ENCODE measurements at regions not wholly inside any gene's neighbourhood (a gene's known extent, or its start where the extent isn't known, plus 50 kb on each side); places are given as distances from the start of the nearest gene placed in this dataset.

- H3K23ac ChIP-seq (ENCODE audit: low read depth, low read length), result no peak overlapping the region
- dilution Hi-C loops (cut with HindIII; ENCODE audit: low sequenced_read_pairs, unreplicated experiment) (no loop called here), intact Hi-C loops (cut with micrococcal nuclease) (loop anchor here (5.0 kb wide), 2 partner anchors 495 to 955 kb away; no protein-coding TSS in a partner anchor), in situ Hi-C loops (cut with MboI; ENCODE audit: low sequenced_read_pairs) (no loop called here)
- no peak overlapping the region for H3K4ac ChIP-seq (ENCODE audit: low read depth, low read length)
- H3K4me2 ChIP-seq (ENCODE audit: low read depth, low read length), result no peak overlapping the region
- H2BK15ac ChIP-seq (ENCODE audit: low read depth, low read length), result no peak overlapping the region
- no peak overlapping the region for H2BK5ac ChIP-seq (ENCODE audit: low read depth, low read length, poor library complexity, severe bottlenecking)
- DNase-seq (no peak), ATAC-seq (ENCODE audit: low read depth) (no peak)
- H2AK9ac ChIP-seq (replicated peaks; ENCODE audit: low read depth, low read length, poor library complexity), result no peak overlapping the region
- ChIA-PET POLR2A (ENCODE audit: unreplicated experiment) (no interaction called here), CTCF (interaction anchor here (0.6 kb wide), 1 partner anchor 896 kb away, joined by 3 read pairs; no protein-coding TSS in a partner anchor)
- H3K27me3 ChIP-seq (ENCODE audit: control insufficient read depth, insufficient read depth, low read length), result no peaks in the 10 kb centered on the region
- no peak overlapping the region for H4K5ac ChIP-seq (ENCODE audit: low read depth, low read length)
- no TSS peak for BruUV-seq (replicated peaks)
- no peak overlapping the region for H3K9ac ChIP-seq (ENCODE audit: low read depth, low read length)
- no peak overlapping the region for H3K27ac ChIP-seq (ENCODE audit: insufficient read depth, low read length)
- H4K8ac ChIP-seq (ENCODE audit: low read depth in 2 of 2, low read length in 2 of 2), result no peak overlapping the region
- H3K9me3 ChIP-seq (ENCODE audit: control insufficient read depth, insufficient read depth, low read length), result no peaks in the 10 kb centered on the region
- no peaks in the 10 kb centered on the region for H3K79me1 ChIP-seq (ENCODE audit: low read depth in 1 of 2, low read length in 2 of 2)
- H2AFZ ChIP-seq (replicated peaks; ENCODE audit: low read length, poor library complexity), result no peak overlapping the region
- no peak overlapping the region for H2BK120ac ChIP-seq (ENCODE audit: low read depth, low read length)
- no peaks in the 10 kb centered on the region for H3K36me3 ChIP-seq (ENCODE audit: control insufficient read depth, insufficient read depth, low read length)
- no peaks in the 10 kb centered on the region for H4K20me1 ChIP-seq (ENCODE audit: insufficient read depth, low read length)
- no peak overlapping the region for H3K18ac ChIP-seq (ENCODE audit: low read depth, low read length)
- H2BK20ac ChIP-seq (ENCODE audit: low read depth, low read length), result no peak overlapping the region
- no peak overlapping the region for H3K14ac ChIP-seq (replicated peaks; ENCODE audit: low read depth, low read length)
- H3K56ac ChIP-seq (ENCODE audit: extremely low read depth, insufficient read depth, low read length), result no peak overlapping the region
- H2AK5ac ChIP-seq (ENCODE audit: low read depth, low read length), result no peak overlapping the region
- H4K91ac ChIP-seq (ENCODE audit: insufficient read depth, low read depth, low read length), result no peak overlapping the region
- H3K9me1 ChIP-seq (ENCODE audit: insufficient read depth, low read length), result no peaks in the 10 kb centered on the region
- H3K4me1 ChIP-seq (ENCODE audit: control insufficient read depth, insufficient read depth, low read length), result no peaks in the 10 kb centered on the region
- TF ChIP-seq MXI1 (IDR thresholded peaks at IDR 0.05; ENCODE audit: borderline replicate concordance, low read depth, low read length) (no peak), ELK1 (IDR thresholded peaks at IDR 0.05; ENCODE audit: borderline replicate concordance, low read depth, low read length) (no peak), POLR2A (IDR thresholded peaks at IDR 0.05; ENCODE audit: low read depth, low read length) (no peak), BHLHE40 (IDR thresholded peaks at IDR 0.05; ENCODE audit: low read depth, low read length) (no peak), FOS (IDR thresholded peaks at IDR 0.05; ENCODE audit: low read depth, low read length) (no peak), USF2 (IDR thresholded peaks at IDR 0.05; ENCODE audit: low read depth, low read length) (no peak), CTCF (conservative IDR thresholded peaks at IDR 0.05; ENCODE audit: low read depth, low read length) (no peak), MAFK (IDR thresholded peaks at IDR 0.05; ENCODE audit: low read depth, low read length) (no peak)
- H3K4me3 ChIP-seq (ENCODE audit: insufficient read depth, low read depth, low read length), result no peak overlapping the region
- no CpG with 5 or more reads among the region's 1 CpG for WGBS, 2 experiments (ENCODE audit: extremely low coverage in 2 of 2, insufficient read length in 1 of 2)
Measured at GRCh38 chr3:147122350-147122749, 284.0 kb downstream of the ZIC4 start.
